GM19324 (cell line): ENCODE measurements at regions not wholly inside any gene's neighbourhood (a gene's known extent, or its start where the extent isn't known, plus 50 kb on each side); places are given as distances from the start of the nearest gene placed in this dataset.

ENCODE experiments used
- ATAC-seq: cut with Tn5 transposase; IDR thresholded peaks from one replicate; pipeline ENCODE4 v1.9.1; 2021; ENCODE audit warnings: mild to moderate bottlenecking, moderate library complexity; ENCODE audit not compliant: unreplicated experiment, low FRiP score

GRCh38 chr13:89816404-89816803 is 1531.1 kb upstream of the MIR17HG start:
- ATAC-seq: no peak

GRCh38 chr13:89822467-89822866 is 1525.0 kb upstream of the MIR17HG start:
- no peak for ATAC-seq

- ATAC-seq: no peak
These were observed 1519.9 kb upstream of the MIR17HG start for GRCh38 chr13:89827552-89827951.

GRCh38 chr13:89828506-89828905 is 1519.0 kb upstream of the MIR17HG start:
- no peak for ATAC-seq

GRCh38 chr13:89831157-89831556 is 1516.3 kb upstream of the MIR17HG start:
- no peak for ATAC-seq

GRCh38 chr13:89832827-89833226 is 1514.7 kb upstream of the MIR17HG start:
- no peak for ATAC-seq

- ATAC-seq: no peak
These were observed 1503.9 kb upstream of the MIR17HG start for GRCh38 chr13:89843621-89844020.

GRCh38 chr13:89845874-89846273 is 1501.6 kb upstream of the MIR17HG start:
- ATAC-seq: no peak

GRCh38 chr13:89846926-89847585 is 1500.4 kb upstream of the MIR17HG start:
- ATAC-seq: no peak

GRCh38 chr13:89852570-89852969 is 1494.9 kb upstream of the MIR17HG start:
- ATAC-seq: no peak

- ATAC-seq: no peak
These were observed 1491.0 kb upstream of the MIR17HG start for GRCh38 chr13:89856512-89856911.

- no peak for ATAC-seq
These were observed 1490.0 kb upstream of the MIR17HG start for GRCh38 chr13:89857502-89857901.

GRCh38 chr13:89862011-89862690 is 1485.3 kb upstream of the MIR17HG start:
- ATAC-seq: no peak

- ATAC-seq: no peak
These were observed 1484.8 kb upstream of the MIR17HG start for GRCh38 chr13:89862691-89863036.

GRCh38 chr13:89865164-89866064 is 1482.1 kb upstream of the MIR17HG start:
- ATAC-seq: no peak

GRCh38 chr13:89869312-89869711 is 1478.2 kb upstream of the MIR17HG start:
- no peak for ATAC-seq

GRCh38 chr13:89878904-89879303 is 1468.6 kb upstream of the MIR17HG start:
- ATAC-seq: no peak

GRCh38 chr13:89880201-89880600 is 1467.3 kb upstream of the MIR17HG start:
- no peak for ATAC-seq

GRCh38 chr13:89883893-89884448 is 1463.5 kb upstream of the MIR17HG start:
- ATAC-seq: no peak

- ATAC-seq: no peak
These were observed 1456.7 kb upstream of the MIR17HG start for GRCh38 chr13:89890806-89891205.

- ATAC-seq: no peak
These were observed 1456.1 kb upstream of the MIR17HG start for GRCh38 chr13:89891416-89891815.
